ENCODE measurements at regions not wholly inside any gene's neighbourhood (a gene's known extent, or its start where the extent isn't known, plus 50 kb on each side); places are given as distances from the start of the nearest gene placed in this dataset.
A peak's percentile ranks its signal among the peaks of the same experiment; 100 is the strongest.

DNA sequence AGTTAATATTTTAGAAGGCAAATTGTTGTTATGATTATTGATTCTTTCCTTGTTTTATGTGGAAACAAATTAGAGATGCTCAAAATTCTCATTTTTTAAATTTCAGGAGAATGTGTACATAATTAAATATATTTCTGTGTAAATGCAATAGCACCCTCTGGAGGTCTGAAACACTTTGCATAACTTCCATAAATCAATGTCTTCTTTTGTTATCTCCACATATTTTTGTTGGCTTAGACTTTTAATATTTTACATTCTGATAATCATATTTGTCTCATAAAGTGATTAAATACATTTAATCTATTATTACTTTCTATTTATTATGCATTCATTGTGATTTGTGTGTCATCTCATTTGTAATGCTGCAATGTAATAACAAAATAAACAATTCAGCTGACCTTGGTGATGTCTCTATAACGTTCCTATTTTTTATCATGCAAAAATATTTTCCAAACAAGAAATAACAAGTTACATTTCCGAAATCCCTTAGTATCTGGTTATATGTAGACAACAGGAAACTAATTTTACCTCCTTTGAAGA lies 201.8 kb upstream of the GALNT5 start:
- no peaks in the 10 kb centered on the region for H3K9me3 ChIP-seq (ENCODE audit: severe bottlenecking)
- ATAC-seq (ENCODE audit: low read depth): no peak
- no peak overlapping the region for H3K4me3 ChIP-seq (ENCODE audit: severe bottlenecking)
- H3K27ac ChIP-seq (ENCODE audit: poor library complexity, severe bottlenecking): peak overlapping the region; percentile 46
- TF ChIP-seq, protein P1, sequence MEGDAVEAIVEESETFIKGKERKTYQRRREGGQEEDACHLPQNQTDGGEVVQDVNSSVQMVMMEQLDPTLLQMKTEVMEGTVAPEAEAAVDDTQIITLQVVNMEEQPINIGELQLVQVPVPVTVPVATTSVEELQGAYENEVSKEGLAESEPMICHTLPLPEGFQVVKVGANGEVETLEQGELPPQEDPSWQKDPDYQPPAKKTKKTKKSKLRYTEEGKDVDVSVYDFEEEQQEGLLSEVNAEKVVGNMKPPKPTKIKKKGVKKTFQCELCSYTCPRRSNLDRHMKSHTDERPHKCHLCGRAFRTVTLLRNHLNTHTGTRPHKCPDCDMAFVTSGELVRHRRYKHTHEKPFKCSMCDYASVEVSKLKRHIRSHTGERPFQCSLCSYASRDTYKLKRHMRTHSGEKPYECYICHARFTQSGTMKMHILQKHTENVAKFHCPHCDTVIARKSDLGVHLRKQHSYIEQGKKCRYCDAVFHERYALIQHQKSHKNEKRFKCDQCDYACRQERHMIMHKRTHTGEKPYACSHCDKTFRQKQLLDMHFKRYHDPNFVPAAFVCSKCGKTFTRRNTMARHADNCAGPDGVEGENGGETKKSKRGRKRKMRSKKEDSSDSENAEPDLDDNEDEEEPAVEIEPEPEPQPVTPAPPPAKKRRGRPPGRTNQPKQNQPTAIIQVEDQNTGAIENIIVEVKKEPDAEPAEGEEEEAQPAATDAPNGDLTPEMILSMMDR (IDR thresholded peaks at IDR 0.05; ENCODE audit: poor library complexity, severe bottlenecking): peak; percentile 89
- no peaks in the 10 kb centered on the region for H3K27me3 ChIP-seq (ENCODE audit: insufficient read depth, poor library complexity, severe bottlenecking)
- DNase-seq (ENCODE audit: low spot score): no peak
- no peaks in the 10 kb centered on the region for H3K36me3 ChIP-seq (ENCODE audit: low read depth)
- peaks cover 22% of the 10 kb centered on the region for H3K4me1 ChIP-seq (ENCODE audit: insufficient read depth, poor library complexity, severe bottlenecking)

DNA sequence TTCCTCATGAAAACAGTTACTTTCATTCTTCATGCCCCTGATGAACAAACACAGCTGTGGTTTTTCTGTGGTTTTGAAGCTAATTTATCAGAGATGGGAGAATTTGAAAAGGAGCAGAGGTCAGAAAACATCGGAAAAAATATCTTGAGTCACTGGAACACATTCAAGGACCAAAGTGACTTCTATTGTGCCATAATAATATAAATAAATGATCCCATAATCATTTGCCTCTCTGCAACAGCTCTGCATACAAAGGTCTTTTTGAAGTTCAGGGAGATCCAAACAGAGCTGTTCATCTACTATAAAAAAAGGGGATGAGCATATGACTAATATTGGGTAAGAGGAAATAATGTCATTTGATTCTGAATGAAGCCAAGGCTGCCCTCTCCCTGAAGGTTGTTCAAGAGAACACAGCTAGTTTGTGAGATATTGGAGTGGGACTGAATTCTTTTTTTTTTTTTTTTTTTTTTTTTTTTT lies 201.3 kb upstream of the GALNT5 start:
- H3K27ac ChIP-seq (ENCODE audit: poor library complexity, severe bottlenecking): peak overlapping the region; percentile 46

DNA sequence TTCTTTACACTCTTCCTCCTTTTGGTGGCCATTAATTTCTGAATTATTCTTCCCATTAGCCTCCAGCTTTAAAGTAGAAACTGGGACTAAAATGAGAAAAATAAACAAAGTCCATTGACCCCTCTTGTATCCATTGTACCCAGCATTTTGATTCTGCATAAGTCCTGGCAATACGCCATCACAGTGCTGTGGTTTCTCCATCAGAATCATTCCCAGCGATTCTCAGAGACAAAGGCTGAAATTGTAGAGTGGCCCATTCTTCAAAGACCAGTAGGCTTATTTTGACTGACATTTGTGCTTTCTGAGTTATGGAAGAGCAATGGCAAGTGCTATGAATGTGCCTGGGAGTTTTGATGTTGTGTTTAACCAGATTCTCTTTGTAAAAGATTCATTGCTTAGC lies 199.3 kb upstream of the GALNT5 start:
- Histone ChIP-seq H3K9me3 (ENCODE audit: severe bottlenecking) (no peaks in the 10 kb centered on the region), H3K4me1 (ENCODE audit: insufficient read depth, poor library complexity, severe bottlenecking) (peaks cover 14% of the 10 kb centered on the region), H3K27me3 (ENCODE audit: insufficient read depth, poor library complexity, severe bottlenecking) (no peaks in the 10 kb centered on the region), H3K4me3 (ENCODE audit: severe bottlenecking) (no peak overlapping the region), H3K36me3 (ENCODE audit: low read depth) (no peaks in the 10 kb centered on the region), H3K27ac (ENCODE audit: poor library complexity, severe bottlenecking) (no peak overlapping the region)
- TF ChIP-seq, protein P1 (IDR thresholded peaks at IDR 0.05; ENCODE audit: poor library complexity, severe bottlenecking): no peak
- no peak for ATAC-seq (ENCODE audit: low read depth)
- no peak for DNase-seq (ENCODE audit: low spot score)

More for the DNA sequence above, 201.3 kb upstream of the GALNT5 start:
- TF ChIP-seq, protein P1 (IDR thresholded peaks at IDR 0.05; ENCODE audit: poor library complexity, severe bottlenecking): peak; percentile 2
- H3K4me3 ChIP-seq (ENCODE audit: severe bottlenecking): no peak overlapping the region
- H3K4me1 ChIP-seq (ENCODE audit: insufficient read depth, poor library complexity, severe bottlenecking): peaks cover 22% of the 10 kb centered on the region
- no peaks in the 10 kb centered on the region for H3K9me3 ChIP-seq (ENCODE audit: severe bottlenecking)
- no peaks in the 10 kb centered on the region for H3K27me3 ChIP-seq (ENCODE audit: insufficient read depth, poor library complexity, severe bottlenecking)
- DNase-seq (ENCODE audit: low spot score) (no peak), ATAC-seq (ENCODE audit: low read depth) (peak; percentile 49)
- H3K36me3 ChIP-seq (ENCODE audit: low read depth): no peaks in the 10 kb centered on the region

DNA sequence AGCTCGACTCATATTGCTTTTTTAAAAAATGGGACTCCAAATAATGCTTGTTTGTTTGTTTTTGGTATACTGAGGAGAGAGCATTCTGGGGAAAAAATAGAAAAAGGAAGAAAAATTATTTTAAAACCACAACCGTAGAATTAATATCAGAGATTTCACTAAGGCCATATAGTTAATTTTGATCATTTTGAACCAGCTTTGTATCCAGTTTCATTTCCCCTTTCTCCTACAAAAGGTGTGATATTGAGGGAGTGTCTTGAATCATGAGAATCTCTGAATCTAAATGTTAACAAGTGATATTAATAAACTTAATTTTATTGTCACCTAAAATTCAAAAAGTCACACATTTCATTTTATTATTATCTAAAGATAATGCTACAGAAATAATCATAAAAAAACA lies 198.5 kb upstream of the GALNT5 start:
- H3K27me3 ChIP-seq (ENCODE audit: insufficient read depth, poor library complexity, severe bottlenecking): no peaks in the 10 kb centered on the region
- no peaks in the 10 kb centered on the region for H3K36me3 ChIP-seq (ENCODE audit: low read depth)
- H3K27ac ChIP-seq (ENCODE audit: poor library complexity, severe bottlenecking): no peak overlapping the region
- ATAC-seq (ENCODE audit: low read depth) (no peak), DNase-seq (ENCODE audit: low spot score) (no peak)
- no peak overlapping the region for H3K4me3 ChIP-seq (ENCODE audit: severe bottlenecking)
- H3K9me3 ChIP-seq (ENCODE audit: severe bottlenecking): no peaks in the 10 kb centered on the region
- H3K4me1 ChIP-seq (ENCODE audit: insufficient read depth, poor library complexity, severe bottlenecking): peaks cover 11% of the 10 kb centered on the region
- TF ChIP-seq, protein P1 (IDR thresholded peaks at IDR 0.05; ENCODE audit: poor library complexity, severe bottlenecking): no peak

DNA sequence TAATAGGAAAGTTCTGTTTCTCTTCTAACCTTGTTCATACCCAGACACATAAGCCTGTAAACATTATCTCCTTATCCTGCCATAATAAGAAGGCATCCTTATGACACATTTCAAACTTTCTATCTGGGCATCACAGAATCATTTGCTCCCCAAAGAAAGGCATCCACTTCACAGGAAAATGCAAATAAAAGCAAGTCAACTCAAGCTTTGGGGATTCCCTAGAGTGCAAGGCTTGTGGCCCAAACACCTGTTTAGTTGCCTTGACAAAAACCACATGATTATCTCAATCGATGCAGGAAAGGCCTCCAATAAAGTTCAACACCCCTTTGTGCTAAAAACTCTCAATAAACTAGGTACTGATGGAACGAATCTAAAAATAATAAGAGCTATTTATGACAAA lies 195.7 kb upstream of the GALNT5 start:
- H3K27ac ChIP-seq (ENCODE audit: poor library complexity, severe bottlenecking): no peak overlapping the region
- ATAC-seq (ENCODE audit: low read depth) (no peak), DNase-seq (ENCODE audit: low spot score) (no peak)
- no peaks in the 10 kb centered on the region for H3K36me3 ChIP-seq (ENCODE audit: low read depth)
- no peaks in the 10 kb centered on the region for H3K27me3 ChIP-seq (ENCODE audit: insufficient read depth, poor library complexity, severe bottlenecking)
- no peaks in the 10 kb centered on the region for H3K9me3 ChIP-seq (ENCODE audit: severe bottlenecking)
- TF ChIP-seq, protein P1 (IDR thresholded peaks at IDR 0.05; ENCODE audit: poor library complexity, severe bottlenecking): no peak
- no peak overlapping the region for H3K4me3 ChIP-seq (ENCODE audit: severe bottlenecking)
- H3K4me1 ChIP-seq (ENCODE audit: insufficient read depth, poor library complexity, severe bottlenecking): no peaks in the 10 kb centered on the region
